Right lobe of liver (tissue), 4 donors: ENCODE measurements at regions not wholly inside any gene's neighbourhood (a gene's known extent, or its start where the extent isn't known, plus 50 kb on each side); places are given as distances from the start of the nearest gene placed in this dataset.

Experiments used
- CTCF ChIP-seq, 4 donors: fragments of 200-600 bp in 3 of 4; fragments of 450-650 bp in 1 of 4; IDR thresholded peaks; one replicate each; pipeline versions ENCODE4 v1.5.1 to v1.8.0; 2016 to 2022; ENCODE audit warnings: antibody characterized with exemption in 4 of 4, mild to moderate bottlenecking in 2 of 4
- POLR2A ChIP-seq: fragments of 450-650 bp; IDR thresholded peaks from one replicate; pipeline ENCODE4 v1.6.1; 2017; ENCODE audit warnings: antibody characterized with exemption, mild to moderate bottlenecking
- donor health status: DM: no; HTN: no; CAD: no.
- donor health status: DM: no; HTN: no; CAD: no.
- donor health status: DM: no; HTN: yes; CAD: no.

- TF ChIP-seq POLR2A: no peak
- no peak for TF ChIP-seq CTCF (IDR thresholded peaks at IDR 0.05)
Measured at GRCh38 chr5:159820692-159821091, 95.6 kb upstream of the ADRA1B start.
